ENCODE measurements at regions not wholly inside any gene's neighbourhood (a gene's known extent, or its start where the extent isn't known, plus 50 kb on each side); places are given as distances from the start of the nearest gene placed in this dataset.

GRCh38 chr7:41280491-41280890 is 422.4 kb downstream of the INHBA start:
- DNase-seq = no peak

DNA sequence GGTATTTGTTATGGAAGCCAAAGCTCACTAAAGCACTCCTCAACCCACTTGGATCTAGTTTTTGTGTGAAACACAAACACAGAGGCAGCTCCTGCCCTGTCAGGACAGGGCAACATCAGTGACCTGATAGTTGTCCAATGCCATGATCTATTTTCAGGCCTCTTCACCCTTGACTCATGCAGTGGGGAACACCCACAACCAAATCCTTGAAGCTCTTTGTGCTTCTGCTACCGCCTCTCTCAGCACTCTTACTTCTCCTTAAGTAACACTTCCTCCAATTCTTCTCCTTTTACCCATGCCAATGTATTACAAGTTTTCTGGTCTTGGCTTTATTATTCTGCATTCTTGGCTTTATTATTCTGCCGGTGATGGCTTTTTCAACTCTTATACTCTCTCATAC is 425.3 kb downstream of the INHBA start:
- DNase-seq = no peak

- DNase-seq = peak; percentile 91
These were observed 427.6 kb downstream of the INHBA start for GRCh38 chr7:41275255-41275654.

GRCh38 chr7:41274179-41274578 is 428.7 kb downstream of the INHBA start:
- DNase-seq = no peak

- DNase-seq = no peak
These were observed 430.2 kb downstream of the INHBA start for GRCh38 chr7:41272664-41273063.

GRCh38 chr7:41268878-41269277 is 434.0 kb downstream of the INHBA start:
- DNase-seq = no peak

DNA sequence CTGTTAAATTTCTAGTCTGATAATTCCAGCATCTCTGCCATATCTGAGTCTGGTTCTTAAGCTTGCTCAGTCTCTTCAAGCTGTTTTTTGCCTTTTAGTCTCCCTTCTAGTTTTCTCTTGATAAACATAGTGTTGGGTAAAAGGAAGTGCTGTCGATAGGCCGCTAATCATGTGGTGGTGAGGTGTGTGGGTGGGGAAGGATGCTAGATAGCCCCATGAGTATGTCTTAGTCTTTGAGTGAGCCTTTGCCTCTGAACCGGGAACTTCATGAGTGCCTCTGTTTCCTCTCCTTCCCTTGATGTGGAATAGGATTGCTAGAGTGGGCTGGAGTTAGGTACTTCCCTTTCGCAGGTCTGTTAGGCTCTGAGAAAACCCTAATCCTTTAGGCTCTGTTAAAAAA is 441.8 kb downstream of the INHBA start:
- DNase-seq = no peak

DNA sequence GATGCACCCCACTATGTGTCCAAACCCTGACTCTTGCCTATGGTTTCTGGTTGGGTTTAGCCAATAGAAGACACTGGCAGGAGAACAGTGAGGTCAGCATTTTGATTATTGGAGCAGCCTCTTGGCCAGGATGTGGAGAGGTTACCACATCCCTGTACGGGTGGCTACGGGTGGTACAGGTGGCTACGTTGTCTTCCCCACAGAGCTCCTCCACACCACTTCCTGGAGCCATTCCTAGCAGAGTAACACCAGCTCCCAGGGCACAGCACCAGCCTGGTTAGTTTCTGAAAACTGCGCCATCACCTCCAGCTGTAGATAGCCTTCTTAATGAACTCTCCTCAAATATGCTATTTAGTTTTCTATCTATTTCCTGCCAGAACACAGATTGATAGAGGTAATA is 445.2 kb downstream of the INHBA start:
- no peak for DNase-seq

GRCh38 chr7:41256186-41256945 is 446.5 kb downstream of the INHBA start:
- no peak for DNase-seq

DNA sequence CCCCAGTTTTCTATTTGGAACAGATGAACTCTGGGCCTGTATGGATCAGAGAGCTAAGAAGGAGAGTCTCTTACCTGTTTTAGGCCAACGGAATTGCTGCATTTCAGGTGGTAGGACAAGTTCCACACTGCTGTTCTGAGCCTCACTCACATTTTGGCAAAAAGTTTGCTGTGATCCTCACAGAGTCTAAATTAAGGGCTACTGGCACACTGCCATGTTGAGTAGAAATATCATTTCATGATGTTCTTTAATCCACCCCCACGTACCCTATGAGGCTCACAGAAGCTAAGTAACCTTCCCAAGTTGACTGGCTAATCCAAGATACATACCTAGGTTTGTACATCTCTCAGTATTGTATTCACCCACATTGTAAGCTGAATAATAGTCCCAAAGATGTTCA is 447.2 kb downstream of the INHBA start:
- no peak for DNase-seq

DNA sequence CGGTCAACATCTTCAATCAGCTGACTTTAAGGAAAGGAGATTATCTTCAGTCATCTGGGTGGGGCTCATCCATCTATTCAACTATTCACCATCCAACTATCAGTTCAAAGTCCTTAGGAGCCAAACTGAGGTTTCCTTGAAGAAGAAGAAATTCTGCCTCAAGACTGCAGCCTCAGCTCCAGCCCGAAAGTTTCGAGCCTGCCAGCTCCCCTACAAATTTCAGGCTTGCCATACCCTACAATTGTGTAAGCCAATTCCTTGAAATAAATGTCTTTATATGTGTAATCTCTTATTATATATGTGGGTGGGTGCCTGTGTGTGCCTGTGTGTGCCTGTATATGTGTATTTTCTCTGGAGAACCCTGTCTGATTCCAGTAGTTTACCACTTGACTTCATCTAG is 447.8 kb downstream of the INHBA start:
- DNase-seq = no peak

- no peak for DNase-seq
These were observed 449.9 kb downstream of the INHBA start for GRCh38 chr7:41252957-41253356.

DNA sequence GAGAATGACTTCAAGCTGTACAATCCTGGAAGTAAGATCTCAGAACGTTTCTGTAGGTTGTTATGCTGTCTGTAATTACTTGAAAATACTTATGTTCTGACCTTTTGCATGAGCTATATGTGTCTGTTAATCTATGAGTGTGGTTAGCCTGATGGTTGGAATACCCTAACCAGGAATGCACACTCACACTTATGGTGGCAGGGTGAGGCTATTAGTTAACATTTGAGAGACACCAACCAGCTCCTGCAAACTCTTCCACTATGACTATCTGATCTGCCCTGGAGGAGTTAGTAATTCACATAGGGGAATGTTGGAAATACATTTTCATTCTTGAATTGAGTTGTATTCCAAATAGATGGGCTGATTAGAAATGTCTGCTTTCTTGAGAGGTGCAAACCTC is 450.3 kb downstream of the INHBA start:
- no peak for DNase-seq

GRCh38 chr7:41247143-41247865 is 455.6 kb downstream of the INHBA start:
- DNase-seq = no peak

DNA sequence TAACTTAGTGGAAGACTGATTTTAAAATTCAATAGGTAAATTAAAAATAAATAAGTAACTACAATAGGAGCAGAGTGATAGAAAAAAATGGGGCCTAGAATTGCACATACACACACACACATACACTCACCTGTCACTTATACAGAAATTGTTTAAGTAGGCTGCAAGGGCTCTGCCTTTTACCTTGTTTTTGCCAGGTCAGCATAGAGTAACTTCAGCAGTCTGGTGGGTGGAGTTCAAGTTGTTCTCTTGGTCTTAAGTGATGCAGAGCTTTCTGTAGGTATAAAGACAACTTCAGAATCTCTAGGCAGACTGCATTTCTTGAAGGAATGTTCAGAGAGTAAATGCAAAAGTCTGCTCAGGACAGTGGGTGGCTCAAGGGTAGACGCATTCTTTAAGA is 457.0 kb downstream of the INHBA start:
- no peak for DNase-seq

- DNase-seq = no peak
These were observed 458.6 kb downstream of the INHBA start for GRCh38 chr7:41244246-41244645.

GRCh38 chr7:41241641-41242040 is 461.2 kb downstream of the INHBA start:
- DNase-seq = no peak

- DNase-seq = no peak
These were observed 463.3 kb downstream of the INHBA start for GRCh38 chr7:41239596-41239995.

GRCh38 chr7:41238851-41239331 is 464.0 kb downstream of the INHBA start:
- DNase-seq = no peak

GRCh38 chr7:41237956-41238355 is 464.9 kb downstream of the INHBA start:
- no peak for DNase-seq

GRCh38 chr7:41232086-41232485 is 470.8 kb downstream of the INHBA start:
- DNase-seq = no peak

GRCh38 chr7:41224063-41224763 is 478.7 kb downstream of the INHBA start:
- no peak for DNase-seq

DNA sequence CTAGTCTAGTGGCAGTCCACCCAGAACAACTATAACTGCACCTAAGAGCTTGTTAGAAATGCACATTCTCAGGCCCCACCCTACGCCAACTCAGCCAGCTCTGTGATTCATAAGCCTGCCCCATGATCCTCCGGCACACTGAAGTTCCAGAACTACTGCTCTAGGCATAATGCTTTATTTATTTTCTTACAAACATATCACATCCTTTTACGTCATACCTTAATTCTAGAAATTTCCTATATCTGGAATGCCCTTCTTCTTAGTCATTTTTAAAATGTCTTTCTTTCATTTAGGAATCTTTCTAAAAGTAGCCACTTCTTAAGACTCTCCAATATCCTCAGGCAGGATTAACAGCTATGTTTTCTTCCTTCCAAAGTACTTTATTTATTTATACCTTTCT is 480.1 kb downstream of the INHBA start:
- DNase-seq = no peak

DNA sequence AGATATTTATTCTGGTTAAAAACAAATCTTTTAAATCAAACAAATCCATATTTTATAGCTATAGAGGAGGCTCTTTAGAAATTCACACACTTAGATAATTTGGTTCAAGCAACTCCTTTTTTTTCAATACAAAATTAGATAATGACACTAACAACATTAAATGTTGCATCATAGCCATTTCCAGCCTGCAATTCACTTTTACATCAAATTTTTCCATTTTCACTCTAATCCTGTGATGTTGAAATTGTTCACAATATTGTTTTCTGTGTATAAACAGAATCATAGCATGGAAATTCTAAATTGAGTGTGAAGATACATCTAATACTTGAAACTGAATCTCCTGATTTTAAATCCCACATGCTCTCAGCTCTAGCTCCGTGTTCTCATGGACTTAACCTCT is 482.6 kb downstream of the INHBA start:
- no peak for DNase-seq

All from NCI-H1694 treated with DMSO at 0.1 percent for 48 hours (cell line).